GM18868 (cell line): ENCODE measurements at regions not wholly inside any gene's neighbourhood (a gene's known extent, or its start where the extent isn't known, plus 50 kb on each side); places are given as distances from the start of the nearest gene placed in this dataset.

Source experiments
- ATAC-seq: cut with Tn5 transposase; IDR thresholded peaks from one replicate; pipeline ENCODE4 v1.9.1; 2021; ENCODE audit warnings: mild to moderate bottlenecking, moderate library complexity; ENCODE audit not compliant: unreplicated experiment

DNA sequence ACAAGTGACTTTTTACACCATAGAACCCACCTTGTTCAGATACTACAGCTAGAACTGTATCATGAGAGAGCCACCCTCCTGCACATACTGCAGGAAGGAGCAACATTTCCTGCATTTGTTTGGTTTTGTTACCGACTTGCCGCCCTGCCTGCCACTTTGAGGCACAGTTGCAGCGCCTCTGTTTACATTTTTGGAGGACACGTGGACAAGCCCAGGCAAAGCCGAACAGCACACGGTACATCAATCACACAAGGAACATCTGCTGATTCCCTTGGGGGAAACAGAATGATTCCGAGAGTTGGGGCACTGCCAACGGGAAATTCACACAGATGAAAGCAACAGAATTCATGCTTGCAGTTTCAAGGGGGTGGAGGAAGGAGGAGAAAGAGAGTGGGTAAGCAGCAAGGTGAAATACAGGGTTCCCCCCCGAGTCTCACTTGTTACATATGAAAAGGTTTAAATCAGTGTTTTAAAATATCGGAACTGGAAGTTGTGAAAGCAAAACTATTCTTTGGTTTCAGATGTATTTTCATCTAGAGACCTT is 110.7 kb downstream of the BTG1 start:
- peak; percentile 84 for ATAC-seq

GRCh38 chr12:92034083-92034482 is 111.6 kb downstream of the BTG1 start:
- no peak for ATAC-seq

- ATAC-seq, result no peak
Observed at GRCh38 chr12:92032965-92033364, 112.7 kb downstream of the BTG1 start.

DNA sequence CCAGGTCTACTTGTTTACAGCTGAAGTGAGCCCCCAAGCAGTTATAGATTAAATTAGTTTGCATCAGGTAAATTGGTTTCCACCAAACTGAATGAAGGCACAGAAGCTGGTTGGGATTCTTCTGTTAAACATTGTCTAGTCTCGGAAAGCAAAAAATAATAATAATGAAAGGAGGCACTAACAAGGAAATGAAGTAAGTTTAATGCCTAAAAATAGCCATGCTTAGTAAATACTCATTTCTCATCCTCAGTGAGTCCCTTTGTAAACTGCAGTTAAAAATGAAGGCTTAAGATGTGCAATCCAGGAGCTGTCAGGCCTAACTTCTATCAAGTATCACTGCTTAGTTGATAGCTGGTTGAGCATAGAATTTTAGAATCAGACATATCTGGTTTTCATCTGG is 113.5 kb downstream of the BTG1 start:
- no peak for ATAC-seq

DNA sequence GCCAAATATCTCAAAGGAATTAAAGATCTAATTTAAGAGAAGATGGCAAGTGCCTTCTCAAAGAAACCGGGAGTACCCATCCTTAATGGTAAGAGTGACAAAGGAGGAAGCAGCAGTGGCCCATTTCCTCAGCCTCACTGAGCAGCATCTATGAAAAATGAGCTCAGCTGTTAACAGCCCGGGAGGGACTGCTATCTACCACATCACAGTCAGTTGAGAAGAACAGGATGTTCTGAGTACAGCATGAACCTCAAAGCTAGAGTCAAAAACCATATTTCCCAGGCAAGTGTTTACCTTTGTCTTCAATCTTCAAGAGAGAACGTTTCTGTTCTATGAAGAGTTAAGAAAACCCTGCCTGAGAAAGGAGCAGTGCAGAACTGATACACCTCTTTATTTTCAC is 115.0 kb downstream of the BTG1 start:
- peak; percentile 70 for ATAC-seq

- no peak for ATAC-seq
Observed at GRCh38 chr12:92029902-92030586, 115.6 kb downstream of the BTG1 start.

DNA sequence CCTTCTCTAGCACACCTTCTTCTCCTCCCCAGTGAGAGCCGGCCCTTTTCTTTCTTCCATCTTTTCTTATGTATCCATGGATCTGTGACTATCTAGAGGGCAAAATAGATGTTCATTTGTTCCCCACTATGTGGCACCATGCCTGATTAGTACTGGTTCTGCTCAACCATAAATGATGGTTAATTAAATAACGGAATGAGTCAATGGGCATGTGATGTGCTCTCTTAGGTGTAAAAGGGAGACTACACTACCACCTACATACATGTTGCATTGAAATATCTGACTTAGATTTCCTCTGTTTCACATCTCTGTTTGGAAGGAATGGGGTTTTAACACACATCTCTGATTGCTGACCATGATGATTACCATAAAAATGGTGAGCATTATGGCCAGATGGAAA is 116.5 kb downstream of the BTG1 start:
- ATAC-seq, result no peak

DNA sequence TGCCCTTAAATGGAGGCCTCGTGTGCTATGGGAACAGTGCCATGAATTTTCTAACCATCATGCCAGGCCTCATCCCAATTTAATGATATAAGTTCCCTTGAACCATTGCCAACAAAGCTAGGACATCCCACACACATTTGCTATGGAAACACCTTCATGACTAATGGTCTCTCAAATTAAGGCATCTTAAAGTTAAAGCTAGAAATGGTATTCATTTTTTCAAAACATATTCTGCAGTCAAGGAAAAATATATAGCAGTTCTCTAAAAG is 117.3 kb downstream of the BTG1 start:
- no peak for ATAC-seq

- ATAC-seq, result no peak
Observed at GRCh38 chr12:92027701-92028440, 117.8 kb downstream of the BTG1 start.

GRCh38 chr12:92027243-92027642 is 118.4 kb downstream of the BTG1 start:
- no peak for ATAC-seq

DNA sequence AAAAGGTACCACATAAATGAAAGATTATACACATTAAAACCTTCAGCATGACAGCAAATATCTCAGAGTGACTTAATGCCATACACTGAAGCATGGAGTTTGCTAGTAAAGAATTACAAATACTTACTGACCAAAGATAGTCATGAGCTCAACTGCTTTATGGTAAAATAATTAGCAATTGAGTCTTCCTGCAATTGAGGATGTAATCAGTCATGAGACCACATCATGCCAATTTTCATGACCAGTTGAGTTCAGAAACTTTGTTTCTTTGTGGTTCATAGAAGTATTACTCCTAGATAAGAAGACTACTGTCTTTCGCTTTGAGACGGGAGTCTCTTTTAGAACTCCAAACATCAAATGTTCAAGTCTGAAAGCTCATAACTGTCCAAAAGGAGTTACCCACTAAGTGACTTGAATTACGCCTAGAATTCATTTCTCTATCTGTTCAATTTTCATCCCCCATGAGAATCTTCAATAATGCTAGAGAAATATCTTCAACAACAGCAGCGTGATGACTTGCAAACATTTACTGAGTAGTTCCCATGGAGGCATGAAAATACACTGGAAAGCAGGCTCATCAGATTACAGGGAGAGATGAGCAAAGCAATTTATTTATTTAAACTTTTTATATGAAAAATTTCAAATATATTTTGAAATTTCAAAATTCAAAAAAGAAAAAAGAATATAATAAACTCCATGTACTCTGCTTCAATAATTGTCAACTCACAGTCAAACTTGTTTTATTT is 120.0 kb downstream of the BTG1 start:
- ATAC-seq, result no peak

GRCh38 chr12:92022093-92022492 is 123.6 kb downstream of the BTG1 start:
- ATAC-seq, result no peak

DNA sequence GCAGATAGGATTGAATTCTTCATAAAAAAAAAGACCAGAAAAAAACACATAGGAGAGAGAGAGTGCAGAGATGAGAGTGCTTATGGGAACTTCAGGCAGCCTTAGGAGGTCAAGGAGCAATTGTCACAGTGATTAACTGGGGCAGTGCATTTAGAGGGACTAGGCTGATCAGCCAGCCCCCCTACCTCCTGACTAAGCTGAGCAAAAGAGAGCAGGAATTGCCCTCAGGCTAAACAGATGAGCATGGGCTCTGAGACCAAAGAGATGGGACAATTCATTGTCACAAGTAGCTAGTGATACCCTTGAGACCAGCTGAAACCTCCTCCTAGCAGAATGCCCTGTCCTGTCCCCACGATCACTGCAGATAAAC is 124.0 kb downstream of the BTG1 start:
- ATAC-seq, result no peak

DNA sequence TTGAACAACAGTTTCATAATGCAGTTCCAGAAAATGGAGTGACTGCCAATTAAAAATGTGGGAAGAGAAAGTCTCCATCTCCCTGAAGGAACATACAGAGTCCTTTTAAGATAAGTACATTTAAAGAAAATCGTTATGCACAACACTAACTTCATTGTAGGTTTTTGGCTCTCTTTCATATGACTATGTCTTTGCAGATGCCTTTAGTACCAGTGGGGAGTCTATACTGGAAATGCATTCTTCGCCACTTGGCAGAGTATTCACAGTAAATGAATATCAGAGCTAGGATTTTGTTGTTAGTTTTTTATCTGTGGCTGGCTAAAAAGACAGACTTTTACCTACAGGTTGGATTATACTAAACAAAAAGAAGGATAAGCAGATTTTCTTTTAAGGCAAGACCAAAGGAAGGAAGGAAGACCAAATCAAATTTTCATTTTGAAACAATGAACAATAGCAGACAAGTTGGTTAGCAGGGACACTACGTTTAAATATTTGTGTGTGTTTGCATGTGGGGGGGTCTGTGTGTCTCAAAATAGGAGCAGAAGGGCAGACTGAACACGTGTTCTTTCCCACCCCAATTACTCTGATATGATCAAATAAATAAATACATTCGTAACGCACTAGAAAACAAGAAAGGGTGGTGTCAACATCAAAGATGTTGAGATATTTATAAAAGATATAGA is 124.5 kb downstream of the BTG1 start:
- no peak for ATAC-seq

DNA sequence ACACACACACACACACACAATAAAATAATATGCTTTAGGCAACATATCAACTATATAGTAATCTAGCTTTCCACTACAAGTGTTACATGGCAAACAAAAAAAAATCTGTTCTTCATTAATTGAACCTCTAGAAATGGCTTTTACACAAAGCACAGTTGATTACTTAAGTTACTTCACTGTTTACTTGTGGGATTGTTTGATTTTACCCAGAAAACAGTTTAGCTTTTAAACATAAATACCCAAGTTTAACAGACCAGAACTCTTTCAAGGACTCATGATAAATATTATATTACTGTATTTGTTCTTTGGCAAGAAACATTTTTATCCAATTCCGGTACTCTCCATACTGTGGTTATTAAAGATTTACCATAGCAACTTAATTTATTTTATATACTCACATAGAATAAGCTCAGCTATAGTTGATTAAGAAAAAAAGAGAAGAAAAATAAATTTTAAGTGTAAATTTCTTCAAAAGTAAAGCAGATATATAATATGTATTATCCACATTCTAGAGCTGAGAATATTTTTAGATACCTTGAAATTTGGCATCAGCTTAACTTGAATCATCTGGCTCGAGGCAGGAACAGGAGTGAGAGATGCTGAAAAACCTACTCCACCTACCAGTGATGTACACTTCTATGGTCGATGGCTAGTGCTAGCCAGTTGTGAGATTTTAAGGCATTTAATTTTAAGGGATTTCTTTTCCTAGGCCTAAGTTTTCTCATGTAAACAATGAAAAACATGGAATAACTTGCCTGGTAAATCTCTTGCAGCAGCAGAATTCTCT is 126.0 kb downstream of the BTG1 start:
- no peak for ATAC-seq

DNA sequence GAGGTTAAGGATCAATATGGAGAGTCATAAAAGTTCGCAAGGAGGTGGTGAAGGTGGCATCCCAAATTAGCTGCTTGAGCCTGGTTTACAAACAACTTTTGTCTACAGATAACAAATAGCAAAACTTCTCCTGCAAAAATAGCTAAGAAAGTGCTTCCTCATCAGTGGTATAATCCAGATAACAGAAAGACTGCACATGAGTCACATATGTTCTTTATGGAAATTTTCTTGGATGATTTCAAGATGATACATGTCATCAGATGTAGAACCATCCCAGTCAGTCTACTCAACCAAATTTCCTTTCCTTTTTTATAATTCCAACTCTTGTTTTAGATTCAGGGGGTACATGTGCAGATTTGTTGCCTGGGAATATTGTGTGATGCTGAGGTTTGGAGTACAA is 133.0 kb downstream of the BTG1 start:
- ATAC-seq, result no peak

- peak; percentile 81 for ATAC-seq
Observed at GRCh38 chr12:92010853-92011701, 134.6 kb downstream of the BTG1 start.

DNA sequence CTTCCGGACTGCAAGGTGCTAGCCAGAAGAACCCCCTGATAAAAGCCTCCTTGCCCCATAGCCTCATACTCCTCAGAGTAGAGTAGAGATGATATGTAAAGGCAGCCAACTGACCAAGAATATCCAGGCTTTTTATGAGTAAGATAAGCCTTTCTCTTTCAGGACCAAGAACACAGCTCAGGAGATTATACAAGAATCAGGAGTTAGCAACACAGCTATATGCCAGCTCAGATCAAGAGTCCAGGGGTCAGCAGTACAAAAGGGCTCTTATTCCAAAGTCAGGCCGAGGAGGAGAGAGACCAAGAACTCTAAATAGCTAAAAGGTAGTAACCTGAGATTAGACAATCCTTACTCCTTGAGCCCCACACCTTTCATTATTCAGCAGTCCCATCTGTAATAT is 135.3 kb downstream of the BTG1 start:
- ATAC-seq, result no peak

GRCh38 chr12:92008345-92008744 is 137.3 kb downstream of the BTG1 start:
- ATAC-seq, result no peak

DNA sequence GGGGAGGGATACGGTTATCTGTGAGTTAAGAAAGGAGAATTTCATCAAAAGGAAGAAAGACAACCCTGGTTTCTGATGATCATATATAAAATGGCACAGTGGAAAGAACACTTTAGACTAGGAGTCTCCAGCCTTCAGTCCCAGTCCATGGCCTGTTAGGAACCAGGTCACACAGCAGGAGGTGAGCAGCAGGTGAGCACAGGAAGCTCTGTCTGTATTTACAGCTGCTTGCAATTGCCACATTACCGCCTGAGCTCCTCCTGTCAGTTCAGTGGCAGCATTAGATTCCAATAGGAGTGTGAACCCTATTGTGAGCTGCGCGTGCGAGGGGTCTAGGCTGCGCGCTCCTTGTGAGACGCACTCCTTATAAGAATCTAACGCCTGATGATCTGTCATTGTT is 137.9 kb downstream of the BTG1 start:
- no peak for ATAC-seq
